Small intestine (tissue), 7 donors: ENCODE measurements at regions not wholly inside any gene's neighbourhood (a gene's known extent, or its start where the extent isn't known, plus 50 kb on each side); places are given as distances from the start of the nearest gene placed in this dataset.

Experiments used
- DNase-seq, 2 donors: peaks; one replicate each; pipeline versions ENCODE4 v3.0.0 to v3.0.0-alpha.2; 2013
- FAIRE-seq: peaks from 2 replicates; lab custom pipeline; 2012; peaks lifted over from hg19 to GRCh38; lab: Jason Lieb, UNC
- H3K27ac ChIP-seq, 3 donors: one replicate each; pipeline ENCODE4 v1.5.1; 2013; ENCODE audit warnings: low read length in 2 of 3, mild to moderate bottlenecking in 2 of 3, control low read depth in 1 of 3, inconsistent platforms in 1 of 3, low read depth in 1 of 3, moderate library complexity in 1 of 3
- H3K27me3 ChIP-seq, 3 donors: one replicate each; pipeline ENCODE4 v1.6.1; 2013; ENCODE audit warnings: low read length in 3 of 3, inconsistent platforms in 1 of 3; ENCODE audit not compliant: control insufficient read depth in 3 of 3, insufficient read depth in 3 of 3
- H3K36me3 ChIP-seq, 3 donors: one replicate each; pipeline ENCODE4 v1.6.1; 2013; ENCODE audit warnings: low read length in 3 of 3, inconsistent platforms in 1 of 3, low read depth in 1 of 3, mild to moderate bottlenecking in 1 of 3, moderate library complexity in 1 of 3; ENCODE audit not compliant: control insufficient read depth in 3 of 3, insufficient read depth in 2 of 3
- H3K4me1 ChIP-seq, 3 donors: one replicate each; pipeline ENCODE4 v1.6.1; 2013; ENCODE audit warnings: low read length in 2 of 3, inconsistent platforms in 1 of 3, low read depth in 1 of 3, mild to moderate bottlenecking in 1 of 3, moderate library complexity in 1 of 3; ENCODE audit not compliant: control insufficient read depth in 3 of 3, insufficient read depth in 2 of 3
- H3K4me3 ChIP-seq, 3 donors: one replicate each; pipeline ENCODE4 v1.5.1; 2013; ENCODE audit warnings: low read length in 3 of 3, control low read depth in 1 of 3, inconsistent platforms in 1 of 3, low read depth in 1 of 3, mild to moderate bottlenecking in 1 of 3, moderate library complexity in 1 of 3
- H3K9me3 ChIP-seq, 2 donors: one replicate each; pipeline ENCODE4 v1.6.1; 2013; ENCODE audit warnings: low read depth in 1 of 2, low read length in 1 of 2; ENCODE audit not compliant: control insufficient read depth in 2 of 2, insufficient read depth in 1 of 2
- WGBS, 3 donors: extraction: QIAGEN DNeasy Blood & Tissue Kit; methylation state at CpG; one replicate each; pipeline ENCODE4 v1.1.7; 2013; 5-methylcytosine and 5-hydroxymethylcytosine counted together
- donor health status: healthy with polysubstance abuse.
- donor health status: control.
- donor health status: control.
- donor health status: Bipolar disorder and iron deficiency.
- donor health status: healthy.

GRCh38 chr11:115564851-115565250 is 60.6 kb upstream of the CADM1 start:
- no peak overlapping the region for H3K27ac ChIP-seq
- 80 to 87% (median 83%) methylated on average over 8 of the region's 8 CpGs for WGBS, 3 donors
- H3K9me3 ChIP-seq: no peaks in the 10 kb centered on the region
- no peaks in the 10 kb centered on the region for H3K36me3 ChIP-seq
- DNase-seq (no peak), FAIRE-seq (no peak)
- no peaks in the 10 kb centered on the region for H3K4me1 ChIP-seq
- H3K27me3 ChIP-seq: peaks cover 0 to 2% (median 0%) of the 10 kb centered on the region in 3 donors
- no peak overlapping the region for H3K4me3 ChIP-seq

- no peak for FAIRE-seq
- Histone ChIP-seq H3K4me3 (no peak overlapping the region), H3K4me1 (no peaks in the 10 kb centered on the region), H3K27ac (no peak overlapping the region), H3K27me3 (no peaks in the 10 kb centered on the region), H3K36me3 (no peaks in the 10 kb centered on the region), H3K9me3 (no peaks in the 10 kb centered on the region)
- 64 to 79% (median 64%) methylated on average over 2 of the region's 2 CpGs for WGBS, 3 donors
- DNase-seq: no peak
Observed at GRCh38 chr11:115561116-115561515, 56.9 kb upstream of the CADM1 start.

GRCh38 chr11:115558635-115559034 is 54.4 kb upstream of the CADM1 start:
- Histone ChIP-seq H3K27ac (no peak overlapping the region), H3K4me1 (no peaks in the 10 kb centered on the region), H3K4me3 (no peak overlapping the region), H3K9me3 (no peaks in the 10 kb centered on the region), H3K27me3 (no peaks in the 10 kb centered on the region), H3K36me3 (no peaks in the 10 kb centered on the region)
- 64 to 97% (median 80%) methylated on average over 1 of the region's 1 CpG for WGBS, 3 donors
- DNase-seq: no peak
- FAIRE-seq: no peak

- Histone ChIP-seq H3K36me3 (no peaks in the 10 kb centered on the region), H3K27ac (no peak overlapping the region), H3K9me3 (no peaks in the 10 kb centered on the region), H3K4me3 (no peak overlapping the region), H3K27me3 (no peaks in the 10 kb centered on the region), H3K4me1 (no peaks in the 10 kb centered on the region)
- DNase-seq (no peak), FAIRE-seq (no peak)
- 89 to 93% (median 91%) methylated on average over 7 of the region's 7 CpGs for WGBS, 3 donors
Observed at GRCh38 chr11:115557681-115558080, 53.5 kb upstream of the CADM1 start.

GRCh38 chr11:115556984-115557383 is 52.8 kb upstream of the CADM1 start:
- no peak for DNase-seq
- Histone ChIP-seq H3K9me3 (no peaks in the 10 kb centered on the region), H3K27ac (no peak overlapping the region), H3K27me3 (no peaks in the 10 kb centered on the region), H3K36me3 (no peaks in the 10 kb centered on the region), H3K4me1 (no peaks in the 10 kb centered on the region), H3K4me3 (no peak overlapping the region)
- 70 to 84% (median 74%) methylated on average over 7 of the region's 7 CpGs for WGBS, 3 donors
- FAIRE-seq: no peak

- Histone ChIP-seq H3K27ac (no peak overlapping the region), H3K27me3 (no peaks in the 10 kb centered on the region), H3K9me3 (no peaks in the 10 kb centered on the region), H3K4me1 (no peaks in the 10 kb centered on the region), H3K4me3 (no peak overlapping the region), H3K36me3 (no peaks in the 10 kb centered on the region)
- no peak for DNase-seq
- 60 to 66% (median 63%) methylated on average over 3 of the region's 3 CpGs for WGBS, 3 donors
- no peak for FAIRE-seq
Observed at GRCh38 chr11:115555336-115556090, 51.3 kb upstream of the CADM1 start.
